GM23248 (cell line): ENCODE measurements at regions not wholly inside any gene's neighbourhood (a gene's known extent, or its start where the extent isn't known, plus 50 kb on each side); places are given as distances from the start of the nearest gene placed in this dataset.

ENCODE experiments used
- EZH2 ChIP-seq: fragments of 200-600 bp; sonication (generic); IDR thresholded peaks from 2 replicates; pipeline ENCODE4 v1.6.1; 2018; ENCODE audit warnings: antibody characterized with exemption, mild to moderate bottlenecking; ENCODE audit not compliant: insufficient read depth, poor library complexity, severe bottlenecking
- EZH2phosphoT487 ChIP-seq: fragments of 200-600 bp; sonication (generic); IDR thresholded peaks from 2 replicates; pipeline ENCODE4 v1.6.1; 2018; ENCODE audit warnings: antibody characterized with exemption, moderate library complexity, mild to moderate bottlenecking, low read depth; ENCODE audit not compliant: insufficient read depth

DNA sequence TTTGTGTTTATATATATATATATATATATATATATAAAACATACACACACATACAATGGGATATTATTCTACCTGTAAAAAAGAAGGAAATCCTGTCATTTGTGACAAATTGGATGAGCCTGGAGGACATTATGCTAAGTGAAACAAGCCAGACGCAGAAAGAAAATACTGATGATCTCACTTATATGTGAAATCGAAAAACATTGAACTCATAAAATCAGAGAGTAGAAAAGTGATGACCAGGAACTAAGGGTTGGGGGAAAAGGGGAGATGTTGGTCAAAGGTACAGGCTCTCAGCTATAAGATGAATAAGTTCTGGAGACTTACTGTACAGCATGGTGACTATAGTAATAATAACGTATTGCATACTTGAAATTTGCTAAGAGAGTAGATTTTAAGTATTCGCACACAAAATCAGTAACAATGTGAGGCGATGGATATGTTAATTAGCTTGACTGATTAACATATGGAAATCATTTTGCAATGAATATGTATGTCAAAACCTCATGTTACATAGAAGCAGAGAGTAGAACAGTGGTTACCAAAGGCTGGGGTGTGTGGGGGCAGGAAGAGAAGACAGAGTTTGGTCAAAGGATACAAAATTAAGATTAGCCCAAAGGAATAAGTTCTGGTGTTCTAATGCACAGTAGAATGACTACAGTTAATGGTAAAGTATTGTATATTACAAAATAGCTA is 92.3 kb upstream of the PHACTR1 start:
- TF ChIP-seq EZH2 (no peak), EZH2phosphoT487 (no peak)
